Omental fat pad (tissue), 3 donors: ENCODE measurements at regions not wholly inside any gene's neighbourhood (a gene's known extent, or its start where the extent isn't known, plus 50 kb on each side); places are given as distances from the start of the nearest gene placed in this dataset.

Source experiments
- ATAC-seq: fragments of 150-250 bp; one replicate; pipeline ENCODE4 v1.9.1; 2016; ENCODE audit warnings: mild to moderate bottlenecking, moderate library complexity; ENCODE audit not compliant: low FRiP score
- DNase-seq: peaks from one replicate; pipeline ENCODE4 v3.0.0-alpha.2; 2019; ENCODE audit warnings: low spot score
- TF ChIP-seq, protein P1 (sequence below), 3 donors: fragments of 450-650 bp; IDR thresholded peaks; one replicate each; pipeline ENCODE4 v1.5.1; 2016 to 2017; ENCODE audit warnings: antibody characterized with exemption in 3 of 3, mild to moderate bottlenecking in 3 of 3, moderate library complexity in 2 of 3

- ATAC-seq, result no peak
- TF ChIP-seq, protein P1, sequence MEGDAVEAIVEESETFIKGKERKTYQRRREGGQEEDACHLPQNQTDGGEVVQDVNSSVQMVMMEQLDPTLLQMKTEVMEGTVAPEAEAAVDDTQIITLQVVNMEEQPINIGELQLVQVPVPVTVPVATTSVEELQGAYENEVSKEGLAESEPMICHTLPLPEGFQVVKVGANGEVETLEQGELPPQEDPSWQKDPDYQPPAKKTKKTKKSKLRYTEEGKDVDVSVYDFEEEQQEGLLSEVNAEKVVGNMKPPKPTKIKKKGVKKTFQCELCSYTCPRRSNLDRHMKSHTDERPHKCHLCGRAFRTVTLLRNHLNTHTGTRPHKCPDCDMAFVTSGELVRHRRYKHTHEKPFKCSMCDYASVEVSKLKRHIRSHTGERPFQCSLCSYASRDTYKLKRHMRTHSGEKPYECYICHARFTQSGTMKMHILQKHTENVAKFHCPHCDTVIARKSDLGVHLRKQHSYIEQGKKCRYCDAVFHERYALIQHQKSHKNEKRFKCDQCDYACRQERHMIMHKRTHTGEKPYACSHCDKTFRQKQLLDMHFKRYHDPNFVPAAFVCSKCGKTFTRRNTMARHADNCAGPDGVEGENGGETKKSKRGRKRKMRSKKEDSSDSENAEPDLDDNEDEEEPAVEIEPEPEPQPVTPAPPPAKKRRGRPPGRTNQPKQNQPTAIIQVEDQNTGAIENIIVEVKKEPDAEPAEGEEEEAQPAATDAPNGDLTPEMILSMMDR (IDR thresholded peaks at IDR 0.05), result no peak
- no peak for DNase-seq
Observed at GRCh38 chr5:133896873-133897272, 71.6 kb downstream of the C5orf15 start.

- ATAC-seq (no peak), DNase-seq (no peak)
- TF ChIP-seq, protein P1 (IDR thresholded peaks at IDR 0.05), result no peak
Observed at GRCh38 chr5:133895979-133896845, 72.2 kb downstream of the C5orf15 start.

DNA sequence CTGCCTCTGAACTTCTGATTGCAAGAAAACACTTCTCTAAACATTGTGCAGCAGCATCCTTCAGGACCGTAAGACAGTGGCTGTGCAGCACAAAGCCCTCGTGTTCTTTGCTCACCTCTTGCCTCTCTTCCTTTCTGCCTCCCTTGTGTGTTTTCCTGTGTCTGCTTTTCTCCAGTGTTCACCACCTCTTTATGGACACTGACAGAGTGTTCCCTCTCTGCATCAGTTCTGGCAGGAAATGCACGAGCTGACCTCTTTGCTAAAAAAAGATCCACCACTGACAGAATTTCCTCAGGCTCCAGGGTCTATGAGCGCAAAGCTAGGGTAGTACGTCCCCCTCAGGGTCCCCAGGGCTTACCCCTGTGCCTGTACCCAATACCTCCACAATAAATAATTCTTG, 74.3 kb downstream of the C5orf15 start:
- no peak for ATAC-seq
- TF ChIP-seq, protein P1 (IDR thresholded peaks at IDR 0.05), result no peak

GRCh38 chr5:133892774-133893173, 75.7 kb downstream of the C5orf15 start:
- TF ChIP-seq, protein P1 (IDR thresholded peaks at IDR 0.05), result no peak
- no peak for DNase-seq
- ATAC-seq, result no peak

More for the DNA sequence above, 74.3 kb downstream of the C5orf15 start:
- no peak for DNase-seq

GRCh38 chr5:133892306-133892705, 76.1 kb downstream of the C5orf15 start:
- no peak for ATAC-seq
- TF ChIP-seq, protein P1 (IDR thresholded peaks at IDR 0.05), result no peak
- DNase-seq, result no peak

GRCh38 chr5:133891390-133891789, 77.0 kb downstream of the C5orf15 start:
- DNase-seq (no peak), ATAC-seq (no peak)
- TF ChIP-seq, protein P1 (IDR thresholded peaks at IDR 0.05), result no peak

- TF ChIP-seq, protein P1 (IDR thresholded peaks at IDR 0.05), result no peak
- no peak for ATAC-seq
- DNase-seq, result no peak
Observed at GRCh38 chr5:133890776-133891280, 77.6 kb downstream of the C5orf15 start.
